IPS DF 6.9 (cell line): ENCODE measurements at regions not wholly inside any gene's neighbourhood (a gene's known extent, or its start where the extent isn't known, plus 50 kb on each side); places are given as distances from the start of the nearest gene placed in this dataset.
A peak's percentile ranks its signal among the peaks of the same experiment; 100 is the strongest.

ENCODE experiments used
- DNase-seq: peaks from one replicate; pipeline ENCODE4 v3.0.0-alpha.2; 2013; ENCODE audit warnings: low read depth, low spot score
- H3K27ac ChIP-seq: one replicate; pipeline ENCODE4 v1.5.1; 2013; ENCODE audit warnings: low read length, control low read depth
- H3K27me3 ChIP-seq: 2 replicates; pipeline ENCODE4 v1.6.1; 2013; ENCODE audit warnings: mild to moderate bottlenecking, low read length; ENCODE audit not compliant: control insufficient read depth, insufficient read depth
- H3K36me3 ChIP-seq: 2 replicates; pipeline ENCODE4 v1.6.1; 2013; ENCODE audit warnings: low read length; ENCODE audit not compliant: control insufficient read depth, insufficient read depth
- H3K4me1 ChIP-seq: 2 replicates; pipeline ENCODE4 v1.6.1; 2013; ENCODE audit warnings: low read length; ENCODE audit not compliant: control insufficient read depth, insufficient read depth
- H3K4me3 ChIP-seq: 2 replicates; pipeline ENCODE4 v1.5.1; 2013; ENCODE audit warnings: mild to moderate bottlenecking, low read length
- H3K9me3 ChIP-seq: 2 replicates; pipeline ENCODE4 v1.6.1; 2013; ENCODE audit warnings: low read length, inconsistent platforms; ENCODE audit not compliant: control insufficient read depth, insufficient read depth
- WGBS: extraction: QIAGEN DNeasy Blood & Tissue Kit; methylation state at CpG from one replicate; pipeline ENCODE4 v1.1.7; 2013; ENCODE audit warnings: mixed read lengths, missing lambda C conversion rate; ENCODE audit not compliant: insufficient read length, insufficient coverage; 5-methylcytosine and 5-hydroxymethylcytosine counted together

- no peaks in the 10 kb centered on the region for H3K9me3 ChIP-seq
- WGBS, result no CpG with 5 or more reads among the region's 1 CpG
- no peaks in the 10 kb centered on the region for H3K36me3 ChIP-seq
- H3K27ac ChIP-seq, result no peak overlapping the region
- no peaks in the 10 kb centered on the region for H3K4me1 ChIP-seq
- DNase-seq, result no peak
- no peaks in the 10 kb centered on the region for H3K27me3 ChIP-seq
- no peak overlapping the region for H3K4me3 ChIP-seq
These were observed 758.1 kb downstream of the MED13L start for GRCh38 chr12:115519359-115519758.

GRCh38 chr12:115517913-115518312 lies 759.6 kb downstream of the MED13L start:
- no peak for DNase-seq
- Histone ChIP-seq H3K27me3 (no peaks in the 10 kb centered on the region), H3K4me3 (no peak overlapping the region), H3K9me3 (no peaks in the 10 kb centered on the region), H3K27ac (no peak overlapping the region), H3K4me1 (no peaks in the 10 kb centered on the region), H3K36me3 (no peaks in the 10 kb centered on the region)
- no CpG with 5 or more reads among the region's 4 CpGs for WGBS

DNA sequence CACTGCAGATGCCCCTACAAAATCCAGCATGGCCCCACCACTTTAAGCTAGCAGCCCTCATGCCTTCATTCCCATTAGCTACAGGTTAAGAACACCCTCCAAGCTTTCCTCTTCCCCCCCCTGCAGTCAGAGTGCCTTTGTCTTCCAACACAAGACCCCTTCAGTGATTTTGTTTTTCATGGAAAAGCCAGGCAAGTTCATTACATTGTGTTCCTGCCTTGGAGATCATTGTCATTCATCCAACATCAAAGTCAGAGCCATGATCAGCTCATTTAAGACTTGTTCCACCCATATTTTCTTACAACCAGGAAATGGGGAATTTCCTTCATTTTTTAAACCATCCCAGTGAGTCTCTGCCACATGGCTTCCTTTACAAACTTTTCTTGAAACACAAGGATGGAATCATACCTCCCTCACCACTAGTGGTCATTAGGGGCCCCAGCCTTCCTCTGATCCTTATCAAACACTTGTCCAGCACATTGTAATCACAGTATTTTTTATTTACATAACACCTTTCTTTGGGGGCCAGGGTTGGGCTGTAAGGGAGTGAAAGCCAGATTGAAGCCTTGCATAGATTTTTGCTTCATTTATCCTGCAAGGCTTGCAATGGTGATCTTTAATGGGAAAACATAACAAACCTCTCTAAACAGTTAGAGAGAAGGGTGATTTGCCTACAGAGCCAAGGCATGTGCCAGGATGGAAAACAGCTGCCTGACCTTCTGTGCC lies 765.3 kb downstream of the MED13L start:
- no peaks in the 10 kb centered on the region for H3K36me3 ChIP-seq
- H3K4me3 ChIP-seq, result no peak overlapping the region
- no peak overlapping the region for H3K27ac ChIP-seq
- H3K9me3 ChIP-seq, result no peaks in the 10 kb centered on the region
- H3K27me3 ChIP-seq, result no peaks in the 10 kb centered on the region; the same call in 1 of the 2 replicates
- no peak for DNase-seq
- peaks cover 2% of the 10 kb centered on the region; the same call in 1 of the 2 replicates for H3K4me1 ChIP-seq

DNA sequence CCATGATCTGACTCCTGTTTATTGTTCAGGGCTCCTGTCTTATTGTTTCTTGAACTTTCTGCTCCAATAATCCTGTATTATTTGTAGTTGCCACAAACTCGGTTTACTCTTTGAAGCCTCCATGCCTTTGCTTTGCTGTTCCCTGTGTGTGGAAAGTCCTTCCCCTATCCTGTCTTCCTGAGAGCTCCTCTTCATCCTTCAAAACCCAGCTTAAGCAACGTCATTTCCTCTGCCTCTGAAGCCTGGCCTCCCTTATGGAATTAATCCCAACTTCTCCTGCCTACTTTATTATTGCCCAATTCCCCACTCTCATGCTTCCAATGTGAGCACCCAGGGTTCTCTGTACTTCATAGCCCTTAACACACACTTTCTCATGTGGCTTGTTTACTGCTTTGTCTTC lies 766.2 kb downstream of the MED13L start:
- no CpG with 5 or more reads among the region's 2 CpGs for WGBS
- no peak for DNase-seq

DNA sequence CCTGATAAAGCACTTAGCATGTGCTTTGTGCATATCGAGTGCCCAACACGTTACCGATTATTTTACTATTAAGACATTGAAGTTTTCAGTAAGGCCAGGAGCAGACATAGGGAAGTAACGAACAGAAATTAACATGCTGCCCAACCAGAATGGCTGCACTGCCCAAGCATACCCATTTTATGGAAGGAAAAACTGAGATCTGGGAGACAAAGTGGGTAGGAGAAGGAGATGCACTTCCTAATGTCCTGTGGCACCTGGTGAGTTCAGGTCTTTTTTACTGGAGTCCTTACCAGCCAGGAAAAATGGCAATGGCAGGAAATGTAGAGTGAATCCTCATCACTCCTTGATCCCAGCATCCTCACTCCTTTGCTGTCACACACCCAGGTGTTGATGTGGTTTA lies 768.5 kb downstream of the MED13L start:
- Histone ChIP-seq H3K27ac (no peak overlapping the region), H3K36me3 (no peaks in the 10 kb centered on the region), H3K9me3 (no peaks in the 10 kb centered on the region), H3K4me3 (no peak overlapping the region), H3K27me3 (no peaks in the 10 kb centered on the region; the same call in 1 of the 2 replicates), H3K4me1 (peaks cover 7% of the 10 kb centered on the region)
- no CpG with 5 or more reads among the region's 4 CpGs for WGBS
- no peak for DNase-seq

More for the DNA sequence above, 766.2 kb downstream of the MED13L start:
- Histone ChIP-seq H3K9me3 (no peaks in the 10 kb centered on the region), H3K4me3 (no peak overlapping the region), H3K27ac (no peak overlapping the region), H3K27me3 (no peaks in the 10 kb centered on the region; the same call in 1 of the 2 replicates), H3K36me3 (no peaks in the 10 kb centered on the region), H3K4me1 (peaks cover 5% of the 10 kb centered on the region)

DNA sequence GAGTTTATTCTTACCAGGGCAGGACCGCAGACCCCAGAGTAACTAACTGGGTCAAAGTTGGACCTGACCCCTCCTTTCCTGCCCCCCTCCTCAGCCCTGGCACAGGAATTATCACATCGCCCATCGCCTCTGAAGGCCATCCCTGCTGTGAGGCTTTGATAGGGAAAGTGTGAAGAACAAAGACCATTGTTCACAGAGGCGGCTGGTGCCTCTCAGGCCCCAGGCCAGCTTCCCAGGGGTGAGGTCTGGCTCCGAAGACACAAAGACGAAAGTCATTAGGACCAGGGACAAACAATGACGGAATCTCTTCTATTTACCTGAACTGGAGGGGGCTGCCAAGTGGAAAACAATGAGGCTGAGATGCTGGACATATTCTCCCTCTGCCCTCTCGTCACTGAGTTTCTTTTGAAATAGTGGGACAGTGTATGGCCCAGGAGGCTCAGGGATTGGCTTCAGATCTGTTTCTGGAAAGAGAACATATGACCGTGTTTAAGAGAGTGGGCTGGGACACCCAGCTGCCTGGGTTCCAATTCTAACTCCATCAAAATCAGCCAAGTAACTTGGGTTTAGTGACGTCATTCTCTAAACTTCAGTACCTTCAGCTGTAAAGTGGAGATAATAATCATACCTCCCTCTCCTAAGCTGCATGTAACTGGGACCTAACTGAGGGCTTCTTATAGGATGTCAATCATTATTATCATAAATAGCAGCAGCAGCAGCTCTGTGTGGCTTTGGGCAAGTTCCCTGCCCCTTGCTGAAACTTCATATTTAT lies 769.4 kb downstream of the MED13L start:
- DNase-seq, result peak; percentile 89
- no peaks in the 10 kb centered on the region; the same call in 1 of the 2 replicates for H3K27me3 ChIP-seq
- no peak overlapping the region for H3K27ac ChIP-seq
- WGBS, result no CpG with 5 or more reads among the region's 10 CpGs
- peaks cover 7% of the 10 kb centered on the region for H3K4me1 ChIP-seq
- H3K36me3 ChIP-seq, result no peaks in the 10 kb centered on the region
- H3K9me3 ChIP-seq, result no peaks in the 10 kb centered on the region
- H3K4me3 ChIP-seq, result no peak overlapping the region

GRCh38 chr12:115507560-115507889 lies 770.0 kb downstream of the MED13L start:
- DNase-seq, result no peak
- Histone ChIP-seq H3K27ac (no peak overlapping the region), H3K4me1 (peaks cover 7% of the 10 kb centered on the region), H3K4me3 (no peak overlapping the region), H3K36me3 (no peaks in the 10 kb centered on the region), H3K27me3 (no peaks in the 10 kb centered on the region; the same call in 1 of the 2 replicates), H3K9me3 (no peaks in the 10 kb centered on the region)
- WGBS, result no CpG with 5 or more reads among the region's 5 CpGs

GRCh38 chr12:115506822-115507559 lies 770.5 kb downstream of the MED13L start:
- Histone ChIP-seq H3K4me1 (peaks cover 7% of the 10 kb centered on the region), H3K9me3 (no peaks in the 10 kb centered on the region), H3K4me3 (no peak overlapping the region), H3K27me3 (no peaks in the 10 kb centered on the region; the same call in 1 of the 2 replicates), H3K27ac (no peak overlapping the region), H3K36me3 (no peaks in the 10 kb centered on the region)
- WGBS, result no CpG with 5 or more reads among the region's 5 CpGs
- DNase-seq, result no peak

GRCh38 chr12:115504306-115505290 lies 772.9 kb downstream of the MED13L start:
- Histone ChIP-seq H3K4me1 (peaks cover 5% of the 10 kb centered on the region), H3K36me3 (no peaks in the 10 kb centered on the region), H3K27ac (no peak overlapping the region), H3K9me3 (no peaks in the 10 kb centered on the region), H3K27me3 (no peaks in the 10 kb centered on the region; the same call in 1 of the 2 replicates), H3K4me3 (no peak overlapping the region)
- WGBS, result no CpG with 5 or more reads among the region's 16 CpGs
- no peak for DNase-seq
